Retinal pigment epithelial cell (primary cell): ENCODE measurements at regions not wholly inside any gene's neighbourhood (a gene's known extent, or its start where the extent isn't known, plus 50 kb on each side); places are given as distances from the start of the nearest gene placed in this dataset.

Experiments used
- DNase-seq: peaks from one replicate; pipeline ENCODE4 v3.0.0-alpha.2; 2010; ENCODE audit warnings: low read depth
- H3K4me3 ChIP-seq: 2 replicates; pipeline ENCODE4 v1.5.1; 2011; ENCODE audit warnings: mild to moderate bottlenecking, low read length, control low read depth, moderate library complexity
- CTCF ChIP-seq: conservative IDR thresholded peaks from 2 replicates; pipeline ENCODE4 v1.5.1; 2011; ENCODE audit warnings: low read depth, low read length, control low read depth, inconsistent platforms

- no peak overlapping the region for H3K4me3 ChIP-seq
Observed at GRCh38 chr1:239678181-239678580, 291.8 kb downstream of the CHRM3 start.

DNA sequence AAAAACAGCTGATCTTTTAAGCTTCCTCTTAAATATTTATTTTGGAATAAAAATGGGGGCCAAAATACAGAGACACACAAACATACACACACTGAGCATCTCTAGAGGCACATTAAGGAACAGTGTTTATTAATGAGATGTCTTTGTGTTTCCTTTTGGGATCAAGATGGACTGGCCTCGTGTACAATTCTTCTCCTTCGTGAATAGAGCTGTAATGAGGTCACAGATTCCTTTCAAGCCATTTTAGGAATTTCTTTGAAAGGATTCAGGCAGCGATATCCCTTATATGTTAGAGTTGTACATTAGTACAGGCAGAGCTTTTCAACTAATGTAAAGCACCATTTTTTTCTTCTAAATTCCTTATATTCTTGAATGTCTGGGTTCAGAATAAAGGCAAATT, 295.7 kb downstream of the CHRM3 start:
- TF ChIP-seq CTCF, result no peak
- peak; percentile 11 for DNase-seq

More at GRCh38 chr1:239678181-239678580, 291.8 kb downstream of the CHRM3 start:
- TF ChIP-seq CTCF, result no peak
- no peak for DNase-seq

GRCh38 chr1:239682960-239683359, 296.6 kb downstream of the CHRM3 start:
- TF ChIP-seq CTCF, result no peak
- DNase-seq, result no peak
- H3K4me3 ChIP-seq, result no peak overlapping the region

More for the DNA sequence above, 295.7 kb downstream of the CHRM3 start:
- H3K4me3 ChIP-seq, result no peak overlapping the region

- no peak overlapping the region for H3K4me3 ChIP-seq
- no peak for TF ChIP-seq CTCF
Observed at GRCh38 chr1:239686386-239686785, 300.0 kb downstream of the CHRM3 start.

DNA sequence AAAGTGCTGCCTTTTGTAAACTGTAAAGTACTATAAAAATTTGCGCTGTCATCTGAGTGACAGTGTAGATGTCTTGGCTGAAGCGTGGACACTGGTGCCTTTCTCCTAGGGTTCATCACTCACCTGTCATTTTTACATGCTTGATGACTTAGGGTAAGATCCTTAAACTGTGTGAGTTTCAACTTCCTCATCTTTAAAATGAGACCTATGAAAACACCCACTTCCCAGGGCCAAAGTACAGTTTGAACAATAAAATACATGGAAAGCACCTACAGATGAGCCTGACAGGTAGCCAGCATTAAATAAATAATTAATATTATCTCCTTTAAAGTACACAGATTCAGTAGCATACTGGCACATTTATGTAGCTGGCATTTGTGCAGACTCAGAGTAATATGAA, 309.9 kb downstream of the CHRM3 start:
- no peak for TF ChIP-seq CTCF
- DNase-seq, result no peak
- no peak overlapping the region for H3K4me3 ChIP-seq

More at GRCh38 chr1:239686386-239686785, 300.0 kb downstream of the CHRM3 start:
- DNase-seq, result no peak

DNA sequence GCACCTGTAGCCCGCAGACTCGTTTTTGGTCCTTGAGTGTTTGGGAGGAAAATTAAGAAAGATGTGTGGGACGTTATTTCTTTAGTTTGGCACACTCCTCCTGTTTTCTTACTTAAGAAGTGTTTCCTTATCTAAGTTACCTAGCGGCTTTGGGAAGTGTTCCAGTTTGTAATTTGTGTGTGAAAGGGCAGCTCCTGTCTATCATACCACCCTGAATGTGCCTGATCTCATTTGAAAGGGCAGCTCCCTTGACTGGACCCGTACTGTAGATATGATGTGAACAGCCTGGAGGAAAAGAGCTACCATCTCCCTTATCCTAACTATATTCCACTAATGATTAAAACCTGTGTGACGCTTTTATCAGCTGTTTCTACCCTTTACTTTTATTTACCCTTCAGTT, 314.3 kb downstream of the CHRM3 start:
- TF ChIP-seq CTCF, result no peak
- no peak for DNase-seq
- no peak overlapping the region for H3K4me3 ChIP-seq

DNA sequence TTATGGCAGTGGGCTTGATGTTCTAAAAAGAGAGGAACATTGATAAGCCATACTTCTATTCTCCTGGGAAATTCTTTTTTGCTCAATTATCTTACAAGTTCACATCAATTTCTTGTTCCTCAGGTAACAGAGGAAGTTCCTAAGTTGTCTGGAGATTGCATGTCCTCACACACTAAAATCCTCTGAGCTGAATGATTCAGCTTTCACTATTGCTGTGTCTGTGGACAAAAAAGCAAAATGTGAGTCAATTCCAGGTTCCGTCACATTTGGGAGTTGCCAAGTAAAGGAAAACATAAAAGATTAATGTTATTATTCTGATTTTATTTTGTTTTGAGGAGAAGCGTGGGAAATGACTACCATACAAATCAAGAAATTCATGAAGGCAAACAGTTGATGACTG, 316.7 kb downstream of the CHRM3 start:
- DNase-seq, result no peak
- TF ChIP-seq CTCF, result no peak

More for the DNA sequence above, 316.7 kb downstream of the CHRM3 start:
- no peak overlapping the region for H3K4me3 ChIP-seq
